IMR-90 (cell line): ENCODE measurements at regions not wholly inside any gene's neighbourhood (a gene's known extent, or its start where the extent isn't known, plus 50 kb on each side); places are given as distances from the start of the nearest gene placed in this dataset.
A peak's percentile ranks its signal among the peaks of the same experiment; 100 is the strongest.

ENCODE experiments used
- ATAC-seq: fragments of 200-7000 bp; cut with Tn5 transposase; 2 replicates; pipeline ENCODE4 v1.9.1; 2020; ENCODE audit warnings: low read depth, mild to moderate bottlenecking, moderate library complexity
- BruUV-seq: library from RNA; stranded (reverse); fragments of 400-500 nt; replicated peaks from 2 replicates; lab custom pipeline; 2021; lab: Mats Ljungman, UMichigan
- CTCF ChIA-PET: fragments of 300-600 bp; formaldehyde crosslinking; extraction: SDS; loops from one replicate; lab custom pipeline; 2021; ENCODE audit warnings: antibody characterized with exemption; lab: Yijun Ruan, JAX
- POLR2A ChIA-PET: fragments of 300-600 bp; sonication (Branson Sonifier 250); formaldehyde crosslinking; loops from one replicate; lab custom pipeline; 2022; ENCODE audit warnings: antibody characterized with exemption; ENCODE audit not compliant: unreplicated experiment; lab: Charles Lee
- DNase-seq: peaks from one replicate; pipeline ENCODE4 v3.0.0; 2013
- H2AFZ ChIP-seq: replicated peaks from 2 replicates; pipeline ENCODE3; 2013; ENCODE audit warnings: low read length, mild to moderate bottlenecking; ENCODE audit not compliant: poor library complexity
- H2AK5ac ChIP-seq: 2 replicates; pipeline ENCODE4 v1.6.1; 2013; ENCODE audit warnings: low read depth, low read length, inconsistent platforms
- H2AK9ac ChIP-seq: replicated peaks from 2 replicates; pipeline ENCODE3; 2013; ENCODE audit warnings: mild to moderate bottlenecking, low read depth, low read length, moderate library complexity; ENCODE audit not compliant: poor library complexity
- H2BK120ac ChIP-seq: 2 replicates; pipeline ENCODE4 v1.6.1; 2013; ENCODE audit warnings: low read depth, low read length, inconsistent platforms
- H2BK15ac ChIP-seq: 3 replicates; pipeline ENCODE4 v1.6.1; 2013; ENCODE audit warnings: low read depth, low read length, inconsistent platforms
- H2BK20ac ChIP-seq: 2 replicates; pipeline ENCODE4 v1.6.1; 2013; ENCODE audit warnings: low read depth, mild to moderate bottlenecking, inconsistent platforms, low read length, moderate library complexity
- H2BK5ac ChIP-seq: 2 replicates; pipeline ENCODE4 v1.6.1; 2013; ENCODE audit warnings: mild to moderate bottlenecking, low read depth, low read length, inconsistent platforms; ENCODE audit not compliant: poor library complexity, severe bottlenecking
- H3K14ac ChIP-seq: replicated peaks from 2 replicates; pipeline ENCODE4 v1.6.1; 2013; ENCODE audit warnings: low read depth, low read length, inconsistent platforms
- H3K18ac ChIP-seq: 2 replicates; pipeline ENCODE4 v1.6.1; 2013; ENCODE audit warnings: low read depth, low read length, control low read depth
- H3K23ac ChIP-seq: 2 replicates; pipeline ENCODE4 v1.6.1; 2013; ENCODE audit warnings: low read depth, low read length, inconsistent platforms
- H3K27ac ChIP-seq: 2 replicates; pipeline ENCODE4 v1.5.1; 2013; ENCODE audit warnings: mild to moderate bottlenecking, control low read depth, low read length; ENCODE audit not compliant: insufficient read depth
- H3K27me3 ChIP-seq: 2 replicates; pipeline ENCODE4 v1.6.1; 2013; ENCODE audit warnings: low read length; ENCODE audit not compliant: control insufficient read depth, insufficient read depth
- H3K36me3 ChIP-seq: 2 replicates; pipeline ENCODE4 v1.6.1; 2013; ENCODE audit warnings: low read length, mixed read lengths; ENCODE audit not compliant: control insufficient read depth, insufficient read depth
- H3K4ac ChIP-seq: 2 replicates; pipeline ENCODE4 v1.6.1; 2013; ENCODE audit warnings: low read depth, low read length, inconsistent platforms
- H3K4me1 ChIP-seq: 2 replicates; pipeline ENCODE4 v1.6.1; 2013; ENCODE audit warnings: low read length, mixed read lengths; ENCODE audit not compliant: control insufficient read depth, insufficient read depth
- H3K4me2 ChIP-seq: 2 replicates; pipeline ENCODE4 v1.6.1; 2013; ENCODE audit warnings: low read depth, mild to moderate bottlenecking, control low read depth, low read length, moderate library complexity
- H3K4me3 ChIP-seq: 2 replicates; pipeline ENCODE4 v1.5.1; 2013; ENCODE audit warnings: low read depth, mild to moderate bottlenecking, control low read depth, low read length, moderate library complexity; ENCODE audit not compliant: insufficient read depth
- H3K56ac ChIP-seq: 2 replicates; pipeline ENCODE4 v1.6.1; 2013; ENCODE audit warnings: low read length, inconsistent platforms; ENCODE audit not compliant: insufficient read depth; ENCODE audit errors: extremely low read depth
- H3K79me1 ChIP-seq, 2 experiments: 2 replicates each; pipeline ENCODE4 v1.6.1; 2013; ENCODE audit warnings: low read length in 2 of 2, inconsistent platforms in 1 of 2, low read depth in 1 of 2
- H3K9ac ChIP-seq: 2 replicates; pipeline ENCODE4 v1.6.1; 2013; ENCODE audit warnings: low read depth, low read length, control low read depth
- H3K9me1 ChIP-seq: 2 replicates; pipeline ENCODE4 v1.6.1; 2013; ENCODE audit warnings: low read length, inconsistent platforms; ENCODE audit not compliant: insufficient read depth
- H3K9me3 ChIP-seq: 2 replicates; pipeline ENCODE4 v1.6.1; 2013; ENCODE audit warnings: low read length; ENCODE audit not compliant: control insufficient read depth, insufficient read depth
- H4K20me1 ChIP-seq: 2 replicates; pipeline ENCODE4 v1.6.1; 2013; ENCODE audit warnings: low read length, inconsistent platforms; ENCODE audit not compliant: insufficient read depth
- H4K5ac ChIP-seq: 2 replicates; pipeline ENCODE4 v1.6.1; 2013; ENCODE audit warnings: mild to moderate bottlenecking, low read depth, low read length, control low read depth
- H4K8ac ChIP-seq, 2 experiments: 2 replicates each; pipeline ENCODE4 v1.6.1; 2013; ENCODE audit warnings: low read depth in 2 of 2, low read length in 2 of 2, control low read depth in 1 of 2, inconsistent platforms in 1 of 2
- H4K91ac ChIP-seq: 2 replicates; pipeline ENCODE4 v1.6.1; 2013; ENCODE audit warnings: low read depth, low read length, inconsistent platforms; ENCODE audit not compliant: insufficient read depth
- CHD1 ChIP-seq: IDR thresholded peaks from 2 replicates; pipeline ENCODE4 v1.6.1; 2012; ENCODE audit warnings: low read depth, low read length, improper control_type of control experiment
- CTCF ChIP-seq: conservative IDR thresholded peaks from 2 replicates; pipeline ENCODE4 v1.5.1; 2012; ENCODE audit warnings: mild to moderate bottlenecking, low read depth, low read length, improper control_type of control experiment
- ELK1 ChIP-seq: fragments of 150-350 bp; IDR thresholded peaks from 2 replicates; pipeline ENCODE4 v1.6.1; 2016; ENCODE audit warnings: low read depth, mild to moderate bottlenecking, low read length, moderate library complexity, borderline replicate concordance
- MAZ ChIP-seq: IDR thresholded peaks from 2 replicates; pipeline ENCODE4 v1.6.1; 2012; ENCODE audit warnings: low read depth, mild to moderate bottlenecking, low read length, improper control_type of control experiment, moderate library complexity, borderline replicate concordance
- RCOR1 ChIP-seq: IDR thresholded peaks from 2 replicates; pipeline ENCODE4 v1.6.1; 2012; ENCODE audit warnings: mild to moderate bottlenecking, low read length, improper control_type of control experiment; ENCODE audit not compliant: insufficient replicate concordance
- SMC3 ChIP-seq: fragments of 150-350 bp; IDR thresholded peaks from 2 replicates; pipeline ENCODE4 v1.6.1; 2016; ENCODE audit warnings: low read depth, mild to moderate bottlenecking, antibody characterized with exemption, low read length, moderate library complexity
- WGBS, 2 experiments: methylation state at CpG; one replicate each; pipeline versions ENCODE4 v1.1.5 to v1.1.7; 2013; ENCODE audit warnings: missing lambda C conversion rate in 2 of 2; ENCODE audit not compliant: insufficient read length in 1 of 2; ENCODE audit errors: extremely low coverage in 2 of 2; 5-methylcytosine and 5-hydroxymethylcytosine counted together
- dilution Hi-C: fragments of 300-500 bp; cut with HindIII; formaldehyde crosslinking; loops from one replicate; pipeline ENCODE4 v1.14.3; 2018; ENCODE audit warnings: low sequenced_read_pairs; ENCODE audit not compliant: unreplicated experiment
- in situ Hi-C: fragments of 300-500 bp; cut with MboI; formaldehyde crosslinking; loops from 3 replicates; pipeline ENCODE4 v1.14.3; 2019; ENCODE audit warnings: low sequenced_read_pairs, inconsistent platforms, mixed read lengths
- intact Hi-C: fragments of 100-400 bp; cut with micrococcal nuclease; formaldehyde crosslinking; loops from 2 replicates; pipeline ENCODE4 v1.10.0; 2022

GRCh38 chr3:76900596-76900995, 139.3 kb upstream of the ROBO2 start:
- Histone ChIP-seq H2AK9ac (no peak overlapping the region), H4K20me1 (no peaks in the 10 kb centered on the region), H4K8ac (no peak overlapping the region), H3K36me3 (no peaks in the 10 kb centered on the region), H2AK5ac (no peak overlapping the region), H3K27ac (no peak overlapping the region), H3K9me1 (no peaks in the 10 kb centered on the region), H3K79me1 (no peaks in the 10 kb centered on the region), H2AFZ (no peak overlapping the region), H3K4ac (no peak overlapping the region), H2BK20ac (no peak overlapping the region), H2BK5ac (no peak overlapping the region), H3K56ac (no peak overlapping the region), H3K27me3 (no peaks in the 10 kb centered on the region), H3K9me3 (no peaks in the 10 kb centered on the region), H3K4me3 (no peak overlapping the region), H2BK15ac (no peak overlapping the region), H4K91ac (no peak overlapping the region), H3K18ac (no peak overlapping the region), H3K9ac (no peak overlapping the region), H4K5ac (no peak overlapping the region), H3K4me2 (no peak overlapping the region), H3K23ac (no peak overlapping the region), H3K4me1 (no peaks in the 10 kb centered on the region), H2BK120ac (no peak overlapping the region), H3K14ac (no peak overlapping the region)
- BruUV-seq, result no TSS peak
- intact Hi-C loops, result no loop called here
- ChIA-PET POLR2A (no interaction called here), CTCF (no interaction called here)
- dilution Hi-C loops, result no loop called here
- DNase-seq (peak; percentile 1), ATAC-seq (peak; percentile 53)
- TF ChIP-seq CHD1 (no peak), MAZ (no peak), ELK1 (no peak), SMC3 (no peak), CTCF (no peak), RCOR1 (no peak)
- no CpG with 5 or more reads among the region's 2 CpGs for WGBS, 2 experiments
- in situ Hi-C loops, result no loop called here
